GM21390 (cell line): ENCODE measurements at regions not wholly inside any gene's neighbourhood (a gene's known extent, or its start where the extent isn't known, plus 50 kb on each side); places are given as distances from the start of the nearest gene placed in this dataset.
"Not testable (repeated sequence)": the region's sequence is repeated elsewhere in the genome, so short reads cannot be mapped to it uniquely, and the experiment has no call there.

Source experiments
- ATAC-seq: cut with Tn5 transposase; IDR thresholded peaks from one replicate; pipeline ENCODE4 v1.9.1; 2021; ENCODE audit not compliant: unreplicated experiment

DNA sequence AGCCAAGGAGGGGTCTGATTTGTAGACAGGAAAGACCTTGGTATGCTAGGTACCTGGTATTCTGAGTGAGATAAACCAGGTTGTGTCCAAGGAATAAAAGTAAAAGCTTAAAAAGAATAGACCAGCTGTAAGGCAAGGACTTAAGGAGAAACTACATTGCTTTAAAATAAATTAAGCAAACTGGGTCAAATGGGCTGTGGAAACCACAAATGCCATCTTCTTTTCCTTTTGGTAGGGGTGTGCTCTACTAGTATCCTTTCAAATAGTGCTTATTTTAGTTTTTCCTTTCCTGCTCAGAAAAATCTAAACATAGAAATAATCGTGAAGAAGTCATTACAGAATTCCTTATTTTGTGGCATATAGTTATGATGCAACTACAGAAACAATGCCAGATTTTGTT, 138.6 kb upstream of the KLF12 start:
- ATAC-seq: no peak

DNA sequence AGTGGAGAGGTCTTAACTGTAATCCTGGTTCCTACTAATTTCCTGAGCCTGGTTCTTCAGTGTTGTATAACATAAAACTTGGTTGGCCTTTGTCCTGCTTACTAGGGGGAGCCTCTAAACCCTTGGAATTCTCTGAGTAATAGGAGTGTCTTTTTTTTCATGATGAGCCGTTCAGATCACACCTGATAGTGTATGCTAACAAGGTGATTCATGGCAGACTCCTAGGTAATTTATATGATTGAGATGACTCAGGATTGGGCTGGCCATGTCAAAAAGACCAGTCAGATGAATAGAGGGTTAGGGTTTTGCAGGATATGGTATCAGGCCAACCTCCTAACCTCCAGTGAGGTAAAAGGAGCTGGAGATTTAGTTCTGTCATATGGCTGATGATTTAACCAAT, 135.8 kb upstream of the KLF12 start:
- ATAC-seq: no peak

DNA sequence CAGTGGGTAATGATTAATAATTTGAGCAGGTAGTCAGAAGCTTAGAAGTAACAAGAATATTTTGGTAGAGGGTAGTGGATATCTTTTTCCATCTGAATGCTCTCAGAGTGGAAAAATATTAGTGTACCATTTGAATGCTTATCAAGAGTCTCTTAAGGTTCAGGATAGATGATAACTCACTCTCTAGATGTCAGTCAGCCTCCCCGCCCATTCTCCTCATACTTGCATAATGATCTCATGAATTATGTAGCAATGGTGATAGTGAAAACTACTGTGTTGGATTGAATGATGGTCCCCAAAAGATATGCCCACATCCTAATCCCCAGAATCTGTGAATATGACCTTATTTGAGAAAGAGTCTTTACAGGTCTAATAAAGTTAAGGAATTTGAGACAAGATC, 132.7 kb upstream of the KLF12 start:
- ATAC-seq: no peak

DNA sequence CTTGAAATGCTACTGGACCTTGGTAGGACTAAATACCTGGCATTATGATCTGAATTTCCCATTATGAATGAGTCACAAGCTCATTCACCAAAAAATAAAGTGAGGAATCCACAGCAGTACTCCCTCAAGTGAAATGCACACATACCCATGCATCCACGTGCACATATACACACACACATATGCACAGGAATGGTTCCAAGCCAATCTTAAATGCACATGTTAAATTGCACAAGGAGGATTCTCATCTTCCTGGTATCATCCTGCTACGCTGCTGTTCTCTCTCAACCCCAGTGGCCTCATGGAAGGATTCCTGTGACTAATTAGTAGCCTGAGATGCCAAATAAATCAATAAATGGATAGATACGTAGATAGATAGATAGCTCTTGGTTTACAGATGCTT, 132.1 kb upstream of the KLF12 start:
- no peak for ATAC-seq

DNA sequence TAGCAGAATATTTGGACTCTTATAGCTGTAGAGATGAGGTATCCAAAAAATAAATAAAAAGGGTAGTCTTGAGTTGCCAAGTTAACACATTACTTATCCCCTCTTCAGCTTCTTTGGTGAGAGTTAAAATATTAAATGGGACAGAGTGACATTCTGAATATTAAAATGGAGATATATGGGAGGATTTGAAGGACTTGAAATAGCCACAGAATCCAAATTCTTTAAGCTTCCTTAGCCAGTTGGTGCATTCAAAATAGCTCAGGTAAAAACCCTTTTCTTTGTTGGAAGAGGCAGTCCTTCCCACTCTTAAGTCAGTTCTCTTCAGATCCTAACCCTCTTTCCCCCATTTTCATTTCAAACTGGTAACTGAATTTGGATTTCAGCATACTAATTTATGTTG, 130.1 kb upstream of the KLF12 start:
- no peak for ATAC-seq

DNA sequence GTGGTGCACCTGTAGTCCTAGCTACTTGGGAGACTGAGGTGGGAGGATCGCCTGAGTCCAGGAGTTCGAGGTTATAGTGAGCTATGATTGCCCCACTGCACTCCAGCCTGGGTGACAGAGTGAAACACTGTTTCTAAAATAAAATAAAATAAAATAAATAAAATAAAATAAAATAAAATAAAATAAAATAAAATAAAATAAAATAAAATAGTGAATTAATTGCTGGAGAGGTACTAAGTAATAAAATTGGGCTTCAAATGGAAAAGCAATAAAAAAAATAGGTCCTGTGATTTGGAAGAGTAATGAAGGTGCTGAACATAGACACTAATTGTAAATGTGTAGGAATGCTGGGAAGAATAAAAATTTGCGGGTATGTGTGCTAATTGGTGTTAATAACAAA, 126.2 kb upstream of the KLF12 start:
- ATAC-seq: not testable (repeated sequence)

DNA sequence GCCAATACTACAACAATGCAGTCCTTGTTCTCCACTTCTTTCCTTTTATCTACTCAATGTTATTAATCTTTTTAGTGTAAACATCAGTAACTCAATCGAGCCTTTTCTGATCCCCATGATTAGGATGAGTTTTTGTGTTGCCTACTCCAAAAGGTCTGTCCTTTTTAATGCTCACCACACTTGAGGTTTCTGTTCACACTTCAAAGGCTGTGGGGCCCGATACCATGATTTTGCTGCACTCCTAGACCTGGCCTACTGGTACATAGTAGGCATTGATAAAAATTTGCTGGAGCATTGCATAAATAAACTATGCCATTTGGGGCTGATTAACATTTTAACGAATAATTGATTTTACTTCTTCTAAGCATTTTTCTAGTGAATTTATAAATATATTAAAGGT, 125.4 kb upstream of the KLF12 start:
- no peak for ATAC-seq

DNA sequence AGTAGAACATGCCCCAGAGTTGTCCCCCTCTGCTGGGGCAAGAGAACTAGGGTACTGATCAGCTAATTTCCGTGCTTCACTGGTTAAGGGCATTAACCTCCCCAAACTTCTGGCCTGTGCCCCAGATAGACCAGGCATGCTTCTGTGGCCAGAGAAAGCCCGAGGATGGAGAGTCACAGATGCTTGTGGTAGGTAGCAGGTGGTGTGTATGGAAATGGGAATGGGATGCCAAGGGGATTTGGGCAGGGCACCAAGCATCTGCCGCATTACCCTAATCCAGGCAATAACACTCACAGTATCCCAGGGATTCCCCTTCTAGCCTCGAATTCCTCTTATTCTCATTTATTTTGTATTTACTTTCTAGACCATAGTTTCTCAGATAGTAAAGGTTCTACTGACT, 124.8 kb upstream of the KLF12 start:
- no peak for ATAC-seq

DNA sequence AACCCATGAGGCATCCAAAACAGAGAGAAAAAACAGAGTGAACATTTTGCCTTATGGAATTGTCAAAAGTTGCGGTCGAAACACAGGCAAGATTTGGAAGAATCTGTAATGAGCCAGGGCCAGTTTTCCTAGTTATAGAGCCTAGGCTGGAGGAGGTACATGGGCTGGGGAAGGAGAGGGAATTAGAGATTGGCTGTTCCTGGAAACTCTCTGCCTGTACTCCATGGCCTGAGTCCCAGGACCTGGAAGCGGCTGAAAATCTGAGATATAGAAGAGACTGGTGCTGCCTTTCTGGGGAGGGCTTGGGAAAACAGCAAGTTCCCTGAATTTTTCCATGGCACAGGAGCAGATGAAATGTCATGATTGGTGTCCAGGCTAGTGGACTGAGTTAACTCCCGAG, 122.8 kb upstream of the KLF12 start:
- ATAC-seq: no peak

DNA sequence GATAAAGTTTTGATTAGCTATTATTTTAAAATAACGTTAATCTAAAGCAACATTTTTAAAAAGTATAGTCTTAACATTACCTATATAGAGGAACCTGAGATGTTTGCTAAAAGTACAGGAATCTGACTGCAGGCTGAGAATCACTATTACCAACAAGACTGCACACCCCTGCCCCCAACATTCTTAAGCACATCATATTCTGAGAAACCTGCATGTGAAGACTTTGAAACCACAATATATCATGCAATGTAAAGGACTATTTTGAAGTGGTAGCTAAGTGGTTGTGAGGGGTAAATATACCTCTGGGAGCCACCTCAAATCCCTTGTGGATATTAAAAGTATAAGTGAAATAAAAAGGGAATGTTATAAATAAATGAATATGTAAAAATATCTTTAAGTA, 119.0 kb upstream of the KLF12 start:
- no peak for ATAC-seq

DNA sequence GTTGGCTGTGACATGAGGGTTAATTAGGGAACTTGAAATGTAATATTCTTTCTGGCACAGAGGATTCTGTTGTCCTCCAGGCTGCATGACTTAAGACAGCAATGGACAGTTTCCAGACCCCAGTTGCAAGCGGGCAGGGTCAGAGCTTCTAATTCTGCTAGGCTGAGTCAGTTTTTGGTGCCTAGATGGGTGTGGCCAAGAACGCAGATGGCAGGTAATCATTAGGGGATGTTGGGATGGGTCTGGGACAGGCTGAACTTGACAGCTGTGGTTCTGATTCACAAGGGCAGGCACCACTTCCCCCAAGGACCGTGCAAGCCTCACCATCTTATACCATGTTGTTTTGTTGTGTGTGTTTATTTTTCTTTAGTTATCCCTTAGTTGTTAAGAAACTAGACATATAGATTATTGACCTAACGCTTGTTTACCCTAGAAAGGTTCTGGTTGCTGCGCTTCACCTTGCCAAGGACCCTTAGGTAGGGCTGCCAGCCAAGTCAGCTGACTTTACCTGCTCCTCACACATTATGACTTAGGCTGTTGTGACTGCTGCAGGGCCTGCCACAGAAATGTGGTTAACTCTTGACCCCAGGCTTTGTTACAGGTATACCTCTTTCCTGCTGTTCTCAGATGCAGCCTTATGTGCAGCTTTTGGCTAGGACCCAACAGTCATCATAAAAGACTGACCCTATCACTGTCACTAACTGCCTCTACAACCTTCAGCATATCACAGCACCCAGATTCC, 117.7 kb upstream of the KLF12 start:
- no peak for ATAC-seq

DNA sequence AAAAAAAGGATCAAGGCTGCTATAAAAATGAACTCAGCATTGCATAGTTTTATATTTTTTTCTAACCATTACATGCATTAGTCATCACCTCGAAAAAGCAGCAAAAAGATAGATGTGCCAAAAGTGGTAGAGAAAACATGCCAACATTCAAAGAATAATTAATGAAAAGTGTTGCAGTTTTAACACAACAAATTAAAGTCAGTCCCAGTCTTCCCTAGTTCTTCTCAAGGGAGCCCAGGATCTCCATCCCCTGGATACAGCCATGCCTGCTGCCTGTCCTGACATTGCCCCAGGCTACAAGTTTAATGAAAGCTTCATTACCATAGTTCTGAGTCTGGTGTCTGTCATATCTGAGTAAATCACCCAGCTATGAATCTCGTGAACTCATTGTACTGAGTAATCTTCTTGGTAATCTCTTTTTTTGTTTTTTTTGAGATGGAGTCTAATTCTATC, 116.6 kb upstream of the KLF12 start:
- no peak for ATAC-seq

DNA sequence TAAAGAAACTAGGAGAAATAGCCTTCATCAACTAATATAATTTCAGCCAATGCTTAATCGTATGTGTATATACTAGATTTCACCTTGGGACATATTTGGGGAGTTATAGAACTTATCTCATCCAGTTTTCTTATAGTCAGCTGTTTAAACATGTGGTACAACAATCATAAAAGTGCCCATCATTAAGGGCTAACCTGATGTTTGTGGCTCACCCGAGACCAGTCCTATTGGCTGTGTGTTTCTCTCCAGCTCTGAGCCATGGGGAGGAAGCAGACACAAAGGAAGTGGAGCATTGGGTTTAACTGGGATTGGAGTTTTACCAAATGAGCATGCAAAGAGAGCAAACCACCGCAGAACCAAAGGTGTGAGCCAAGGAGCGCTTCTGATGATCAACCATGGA, 114.3 kb upstream of the KLF12 start:
- no peak for ATAC-seq

DNA sequence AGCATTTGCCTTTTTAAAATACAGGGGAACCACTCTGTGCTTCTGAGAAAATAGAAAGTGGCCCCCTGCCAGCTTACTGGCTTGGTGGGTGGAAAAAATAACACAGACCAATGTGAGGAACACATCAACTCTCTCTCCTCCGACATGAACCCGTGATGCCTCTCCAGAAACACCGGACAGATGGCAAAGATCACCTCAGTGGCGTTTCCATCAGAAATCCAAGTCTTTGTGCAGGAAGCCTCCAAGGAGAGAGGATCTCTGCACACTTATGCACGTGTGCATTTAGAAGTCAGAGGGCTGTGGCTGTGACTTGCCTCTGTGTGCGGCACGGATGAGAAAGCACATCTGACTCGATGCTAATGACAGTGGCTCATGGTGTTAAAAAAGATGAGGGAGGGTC, 112.3 kb upstream of the KLF12 start:
- ATAC-seq: no peak

DNA sequence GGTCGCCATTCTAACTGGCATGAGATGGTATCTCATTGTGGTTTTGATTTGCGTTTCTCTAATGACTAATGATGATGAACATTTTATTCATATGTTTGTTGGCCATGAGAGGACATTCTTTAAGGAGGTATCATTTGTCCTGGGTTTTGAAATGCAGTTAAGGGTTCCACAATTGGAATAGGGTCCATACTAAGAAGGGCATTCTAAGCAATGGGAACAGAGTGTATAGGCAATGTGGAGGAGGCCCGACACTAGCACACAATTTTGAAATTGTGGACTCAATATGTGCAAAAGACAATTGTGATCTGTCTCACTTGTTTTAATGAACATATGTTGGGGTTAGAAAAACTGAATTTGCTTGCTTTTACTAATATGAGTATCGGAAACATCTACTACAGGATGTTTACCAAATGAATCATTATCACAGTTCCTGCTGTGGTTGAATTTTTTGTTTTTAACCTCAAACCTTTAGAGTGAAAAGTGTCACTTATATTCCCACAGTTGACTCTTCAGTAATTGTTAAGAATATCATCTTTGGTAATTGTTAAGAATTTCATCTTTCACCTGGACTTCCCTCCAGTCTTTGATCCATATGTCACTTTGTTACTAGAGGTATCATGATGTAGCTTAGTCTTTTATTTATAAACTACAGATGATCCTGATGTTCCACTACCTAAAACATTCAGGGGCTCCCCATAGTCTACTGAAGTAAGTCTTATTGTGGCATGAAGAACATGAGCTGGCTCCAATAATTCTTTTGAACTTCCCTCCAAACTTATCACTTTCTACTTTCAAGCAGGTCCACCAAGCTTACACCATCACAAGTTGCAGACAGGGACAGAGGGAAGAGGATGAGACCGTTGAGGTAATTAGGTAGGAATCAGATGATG, 109.7 kb upstream of the KLF12 start:
- ATAC-seq: no peak

DNA sequence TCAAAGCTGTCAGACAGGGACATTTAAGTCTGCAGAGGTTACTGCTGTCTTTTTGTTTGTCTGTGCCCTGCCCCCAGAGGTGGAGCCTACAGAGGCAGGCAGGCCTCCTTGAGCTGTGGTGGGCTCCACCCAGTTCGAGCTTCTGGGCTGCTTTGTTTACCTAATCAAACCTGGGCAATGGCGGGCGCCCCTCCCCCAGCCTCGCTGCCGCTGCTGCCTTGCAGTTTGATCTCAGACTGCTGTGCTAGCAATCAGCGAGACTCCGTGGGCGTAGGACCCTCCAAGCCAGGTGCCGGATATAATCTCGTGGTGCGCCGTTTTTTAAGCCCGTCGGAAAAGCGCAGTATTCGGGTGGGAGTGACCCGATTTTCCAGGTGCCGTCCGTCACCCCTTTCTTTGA, 107.1 kb upstream of the KLF12 start:
- ATAC-seq: not testable (repeated sequence)

DNA sequence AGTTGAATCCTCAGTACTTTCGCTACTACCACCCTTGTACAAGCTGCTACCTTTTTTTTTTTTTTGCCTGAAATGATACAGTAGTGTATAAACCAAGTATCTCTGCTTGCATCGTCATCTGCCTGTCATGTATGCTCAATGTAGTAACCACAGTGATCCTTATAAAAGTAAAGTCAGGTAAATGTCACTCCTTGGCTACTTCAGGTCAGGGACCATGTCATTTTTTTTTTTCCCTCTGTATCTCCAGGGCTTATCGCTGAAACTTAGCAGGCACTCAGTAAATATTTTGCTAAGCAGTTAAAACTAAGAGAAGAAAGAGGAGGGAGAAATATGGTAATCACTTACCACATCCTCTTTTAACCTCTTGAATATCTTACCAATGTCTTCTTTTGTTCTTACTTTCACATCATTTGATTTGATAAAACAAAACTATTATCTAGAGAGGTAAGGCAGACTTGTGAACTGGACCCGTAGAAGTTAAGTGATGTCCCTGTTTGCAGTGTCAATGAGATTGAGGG, 96.8 kb upstream of the KLF12 start:
- ATAC-seq: no peak

DNA sequence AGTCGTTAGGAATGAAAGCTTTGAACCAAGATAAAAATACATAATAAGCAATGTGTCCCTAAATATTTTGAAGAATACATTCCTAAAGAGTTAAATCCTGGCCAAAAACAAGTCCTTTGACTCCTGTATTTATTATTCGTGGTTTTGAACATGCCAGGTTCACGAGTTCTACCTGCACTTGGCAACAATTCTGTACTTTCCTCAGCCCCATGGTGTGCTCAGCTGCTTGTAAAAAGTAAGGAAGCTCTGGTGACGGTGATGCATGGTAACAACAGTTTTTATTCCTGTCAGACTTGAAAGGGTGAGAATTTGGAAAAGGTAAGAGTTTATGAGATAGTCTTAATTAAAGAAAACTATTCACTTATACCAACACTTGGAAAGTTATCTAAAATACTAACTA, 95.0 kb upstream of the KLF12 start:
- no peak for ATAC-seq

DNA sequence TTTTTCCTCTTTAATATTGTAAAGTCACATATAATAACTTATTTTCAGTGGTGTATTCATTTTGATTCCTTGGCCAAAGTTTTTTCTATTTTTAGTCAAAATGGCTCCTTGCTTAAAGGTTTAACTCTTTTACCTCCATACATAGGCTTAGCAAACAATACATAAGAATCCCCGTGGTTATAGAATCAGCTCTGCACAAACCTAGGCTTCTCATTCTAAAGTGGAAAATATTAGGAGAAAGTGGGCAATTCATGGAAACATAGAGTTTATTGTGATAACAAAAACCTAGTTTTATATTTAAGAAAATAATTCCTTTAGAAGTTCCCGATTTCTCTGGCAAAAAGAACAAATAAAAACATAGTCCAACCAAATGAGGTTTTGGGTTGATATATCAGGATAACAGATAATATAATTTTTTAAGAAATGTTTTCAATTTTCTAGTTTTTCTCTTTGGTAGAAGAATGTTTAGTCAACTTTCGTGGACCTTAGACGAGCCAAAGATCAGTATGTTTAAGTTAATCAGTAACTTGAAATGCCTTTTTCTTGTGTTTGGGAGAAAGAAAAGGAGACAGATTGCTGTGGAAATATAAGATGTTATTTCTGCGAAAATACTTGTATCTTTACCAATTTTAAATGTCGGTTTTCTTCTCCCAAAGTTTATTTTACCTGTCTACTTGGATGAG, 93.4 kb upstream of the KLF12 start:
- ATAC-seq: no peak

DNA sequence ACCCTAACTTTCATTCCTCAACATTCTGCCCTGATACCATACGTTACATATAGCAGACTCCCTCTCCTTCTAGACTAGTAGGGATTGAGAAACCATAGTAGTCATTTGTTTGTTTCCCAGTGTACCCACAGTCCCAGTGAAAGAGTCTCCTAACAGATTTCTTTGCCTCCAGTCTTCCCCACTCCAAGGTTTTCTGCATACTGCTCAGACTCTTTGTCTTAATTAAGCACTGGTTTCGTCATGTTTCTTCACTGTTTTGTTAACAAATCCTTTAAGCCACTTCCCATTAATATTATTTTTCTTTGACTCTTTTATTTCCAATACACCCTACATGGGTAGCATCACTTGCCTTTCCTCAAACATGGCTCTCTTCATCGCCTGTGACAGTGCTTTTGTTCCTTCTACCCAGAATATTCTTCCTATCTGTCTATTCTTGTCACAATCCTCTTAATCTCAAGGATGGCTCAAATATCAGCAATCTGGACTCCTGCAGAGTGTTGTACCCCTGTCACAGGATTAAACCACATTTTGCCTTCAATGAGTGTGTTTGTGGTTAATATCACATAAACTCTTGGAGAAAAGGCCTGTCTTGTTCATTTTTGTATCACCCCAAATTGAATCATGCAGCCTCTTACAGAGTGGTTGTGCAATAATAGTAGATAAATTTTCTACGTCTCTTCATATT, 92.7 kb upstream of the KLF12 start:
- no peak for ATAC-seq

DNA sequence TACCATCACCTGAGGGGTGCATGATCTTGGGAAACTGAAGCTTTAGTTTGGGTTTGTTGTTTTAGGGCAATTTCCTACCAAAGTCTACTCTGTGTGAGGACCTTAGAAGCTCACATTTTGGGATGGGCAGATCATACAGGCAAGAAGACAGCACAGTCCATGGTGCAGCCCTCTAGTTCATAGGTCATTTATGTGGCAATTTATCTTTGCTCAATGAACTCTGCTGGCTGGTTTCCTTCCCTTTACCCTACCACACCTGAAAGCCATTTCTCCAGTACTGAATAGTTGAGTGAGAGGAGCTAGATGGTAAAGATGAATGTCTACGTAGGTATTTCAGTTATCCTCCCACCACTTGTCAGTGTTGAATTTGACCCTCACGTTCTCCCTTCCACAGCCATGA, 87.5 kb upstream of the KLF12 start:
- no peak for ATAC-seq
